Neural cell (in vitro differentiated cells): ENCODE measurements at regions not wholly inside any gene's neighbourhood (a gene's known extent, or its start where the extent isn't known, plus 50 kb on each side); places are given as distances from the start of the nearest gene placed in this dataset.

ENCODE experiments used
- CTCF ChIP-seq: fragments of 450-650 bp; IDR thresholded peaks from 2 replicates; pipeline ENCODE4 v1.5.1; 2014; ENCODE audit warnings: antibody characterized with exemption, mild to moderate bottlenecking, moderate library complexity; ENCODE audit not compliant: poor library complexity, severe bottlenecking
- EP300 ChIP-seq: fragments of 450-650 bp; conservative IDR thresholded peaks from 2 replicates; pipeline ENCODE4 v1.6.1; 2014; ENCODE audit warnings: antibody characterized with exemption, mild to moderate bottlenecking, moderate library complexity; ENCODE audit not compliant: poor library complexity, severe bottlenecking
- EZH2 ChIP-seq: fragments of 200-600, 300-800 bp; shearing (Covaris generic), sonication (generic); IDR thresholded peaks from 2 replicates; pipeline ENCODE4 v1.6.1; 2014; ENCODE audit warnings: antibody characterized with exemption, low read length, borderline replicate concordance, mild to moderate bottlenecking; ENCODE audit not compliant: insufficient read depth, poor library complexity, severe bottlenecking
- MXI1 ChIP-seq: fragments of 450-650 bp; conservative IDR thresholded peaks from 2 replicates; pipeline ENCODE4 v1.6.1; 2014; ENCODE audit warnings: antibody characterized with exemption, mild to moderate bottlenecking; ENCODE audit not compliant: poor library complexity, severe bottlenecking
- POLR2AphosphoS5 ChIP-seq: IDR thresholded peaks from 2 replicates; pipeline ENCODE4 v1.6.1; 2012
- RAD21 ChIP-seq: fragments of 450-650 bp; conservative IDR thresholded peaks from 2 replicates; pipeline ENCODE4 v1.6.1; 2014; ENCODE audit warnings: antibody characterized with exemption, mild to moderate bottlenecking, moderate library complexity
- REST ChIP-seq: IDR thresholded peaks from 2 replicates; pipeline ENCODE4 v1.6.1; 2012; ENCODE audit warnings: borderline replicate concordance
- TAF1 ChIP-seq: IDR thresholded peaks from 2 replicates; pipeline ENCODE4 v1.6.1; 2012; ENCODE audit warnings: low read depth

- no peak for TF ChIP-seq CTCF
- TF ChIP-seq POLR2AphosphoS5: no peak
- TF ChIP-seq EP300: no peak
- TF ChIP-seq EZH2: no peak
- TF ChIP-seq TAF1: no peak
- TF ChIP-seq RAD21: no peak
- TF ChIP-seq REST: no peak
- no peak for TF ChIP-seq MXI1
Observed at GRCh38 chrX:96564595-96564994, 120.0 kb upstream of the DIAPH2 start.
